GM23338 (cell line): ENCODE measurements at regions not wholly inside any gene's neighbourhood (a gene's known extent, or its start where the extent isn't known, plus 50 kb on each side); places are given as distances from the start of the nearest gene placed in this dataset.

Experiments used
- ATAC-seq: fragments of 200-7000 bp; cut with Tn5 transposase; 3 replicates; pipeline ENCODE4 v1.9.1; 2020
- DNase-seq: peaks from one replicate; pipeline ENCODE4 v3.0.0-alpha.2; 2015; ENCODE audit warnings: low spot score
- H2AFZ ChIP-seq: fragments of 200-600 bp; sonication (generic); 2 replicates; pipeline ENCODE4 v1.8.0; 2016; ENCODE audit warnings: antibody characterized with exemption, mild to moderate bottlenecking, moderate library complexity
- H3F3A ChIP-seq: fragments of 200-600 bp; sonication (generic); replicated peaks from 2 replicates; pipeline ENCODE4 v1.8.0; 2017; ENCODE audit warnings: antibody characterized with exemption, mixed run types, low read depth
- H3K27ac ChIP-seq: fragments of 200-600 bp; sonication (generic); 2 replicates; pipeline ENCODE4 v1.6.1; 2016; ENCODE audit warnings: low read depth
- H3K27me3 ChIP-seq: fragments of 200-600 bp; sonication (generic); 2 replicates; pipeline ENCODE4 v1.8.0; 2016; ENCODE audit warnings: mild to moderate bottlenecking, mixed run types, moderate library complexity; ENCODE audit not compliant: insufficient read depth
- H3K36me3 ChIP-seq: fragments of 200-600 bp; sonication (generic); 2 replicates; pipeline ENCODE4 v1.8.0; 2016; ENCODE audit warnings: mild to moderate bottlenecking; ENCODE audit not compliant: insufficient read depth
- H3K4me1 ChIP-seq: fragments of 200-600 bp; sonication (generic); 2 replicates; pipeline ENCODE4 v1.8.0; 2016; ENCODE audit warnings: mild to moderate bottlenecking, moderate library complexity; ENCODE audit not compliant: insufficient read depth
- H3K4me2 ChIP-seq: fragments of 200-600 bp; sonication (generic); 2 replicates; pipeline ENCODE4 v1.7.1; 2017; ENCODE audit warnings: mixed run types
- H3K4me3 ChIP-seq: fragments of 200-600 bp; sonication (generic); 2 replicates; pipeline ENCODE4 v1.6.1; 2016; ENCODE audit warnings: mixed run types
- H3K79me2 ChIP-seq: fragments of 200-600 bp; sonication (generic); replicated peaks from 2 replicates; pipeline ENCODE4 v1.8.0; 2017; ENCODE audit warnings: mild to moderate bottlenecking; ENCODE audit not compliant: insufficient read depth
- H3K9me2 ChIP-seq: fragments of 200-600 bp; sonication (generic); 2 replicates; pipeline ENCODE4 v1.8.0; 2017; ENCODE audit not compliant: insufficient read depth
- H4K20me1 ChIP-seq: fragments of 200-600 bp; sonication (generic); replicated peaks from 2 replicates; pipeline ENCODE4 v1.8.0; 2017; ENCODE audit warnings: mild to moderate bottlenecking; ENCODE audit not compliant: insufficient read depth
- H3K27ac Mint-ChIP-seq: 2 replicates; pipeline ENCODE4 v1.8.0; 2020; ENCODE audit warnings: inconsistent platforms, mild to moderate bottlenecking, moderate library complexity, mixed read lengths
- H3K27me3 Mint-ChIP-seq: 3 replicates; pipeline ENCODE4 v1.8.0; 2022; ENCODE audit warnings: low read depth, mild to moderate bottlenecking, moderate library complexity, mixed read lengths, inconsistent platforms; ENCODE audit not compliant: insufficient read depth, poor library complexity
- H3K36me3 Mint-ChIP-seq: 3 replicates; pipeline ENCODE4 v1.8.0; 2021; ENCODE audit warnings: low read depth, mild to moderate bottlenecking, inconsistent platforms, moderate library complexity, mixed read lengths
- H3K4me1 Mint-ChIP-seq: 3 replicates; pipeline ENCODE4 v1.8.0; 2020; ENCODE audit warnings: mild to moderate bottlenecking, inconsistent platforms, mixed read lengths
- H3K4me3 Mint-ChIP-seq: 3 replicates; pipeline ENCODE4 v1.8.0; 2021; ENCODE audit warnings: moderate library complexity, mild to moderate bottlenecking, inconsistent platforms, mixed read lengths
- H3K9me3 Mint-ChIP-seq: 3 replicates; pipeline ENCODE4 v1.8.0; 2020; ENCODE audit warnings: moderate library complexity, mild to moderate bottlenecking, inconsistent platforms, mixed read lengths
- CREB1 ChIP-seq: fragments of 250-450 bp; sonication (Bioruptor Pico); IDR thresholded peaks from 2 replicates; pipeline ENCODE4 v1.5.0; 2020; ENCODE audit warnings: low read depth, mild to moderate bottlenecking, moderate library complexity
- ETS1 ChIP-seq: IDR thresholded peaks from 2 replicates; pipeline ENCODE4 v1.6.1; 2016; ENCODE audit warnings: antibody characterized with exemption
- EZH2 ChIP-seq: fragments of 200-600 bp; sonication (generic); IDR thresholded peaks from one replicate; pipeline ENCODE4 v1.8.0; 2017; ENCODE audit warnings: antibody characterized with exemption, mild to moderate bottlenecking, low read depth; ENCODE audit not compliant: unreplicated experiment
- EZH2phosphoT487 ChIP-seq: fragments of 200-600 bp; sonication (generic); IDR thresholded peaks from one replicate; pipeline ENCODE4 v1.8.1; 2018; ENCODE audit warnings: antibody characterized with exemption; ENCODE audit not compliant: unreplicated experiment
- JUNB ChIP-seq: IDR thresholded peaks from one replicate; pipeline ENCODE4 v1.6.1; 2016; ENCODE audit warnings: antibody characterized with exemption; ENCODE audit not compliant: unreplicated experiment
- POLR2AphosphoS5 ChIP-seq: IDR thresholded peaks from 2 replicates; pipeline ENCODE4 v1.6.1; 2016; ENCODE audit warnings: antibody characterized with exemption, low read depth
- STAT1 ChIP-seq: IDR thresholded peaks from one replicate; pipeline ENCODE4 v1.6.1; 2016; ENCODE audit warnings: antibody characterized with exemption; ENCODE audit not compliant: unreplicated experiment
- ZNF331 ChIP-seq: fragments of 250-450 bp; sonication (Bioruptor Pico); IDR thresholded peaks from 2 replicates; pipeline ENCODE4 v1.5.0; 2020; ENCODE audit warnings: low read depth, mild to moderate bottlenecking, moderate library complexity
- ZNF462 ChIP-seq: fragments of 250-450 bp; sonication (Bioruptor Pico); IDR thresholded peaks from 2 replicates; pipeline ENCODE4 v1.5.0; 2020; ENCODE audit warnings: mild to moderate bottlenecking, moderate library complexity

GRCh38 chr2:16123421-16123820 is 183.1 kb downstream of the MYCN start:
- H3K27me3 Mint-ChIP-seq, result peaks cover 5% of the 10 kb centered on the region
- DNase-seq (no peak), ATAC-seq (no peak)
- H3K36me3 ChIP-seq, result no peaks in the 10 kb centered on the region
- H3K27me3 ChIP-seq, result no peaks in the 10 kb centered on the region
- no peaks in the 10 kb centered on the region for H3K79me2 ChIP-seq
- H3K4me3 Mint-ChIP-seq, result no peak overlapping the region
- H3K27ac ChIP-seq, result no peak overlapping the region
- no peak overlapping the region for H3K4me2 ChIP-seq
- peaks cover 3% of the 10 kb centered on the region; the same call in 1 of the 3 replicates for H3K9me3 Mint-ChIP-seq
- H3K4me1 ChIP-seq, result no peaks in the 10 kb centered on the region
- peak overlapping the region; percentile 28; the same call in 1 of the 2 replicates for H2AFZ ChIP-seq
- H3K27ac Mint-ChIP-seq, result no peak overlapping the region
- no peaks in the 10 kb centered on the region for H3K9me2 ChIP-seq
- H3K4me3 ChIP-seq, result no peak overlapping the region
- H3K36me3 Mint-ChIP-seq, result peaks cover 7% of the 10 kb centered on the region; the same call in 1 of the 3 replicates
- no peaks in the 10 kb centered on the region for H4K20me1 ChIP-seq
- H3F3A ChIP-seq, result no peaks in the 10 kb centered on the region
- no peaks in the 10 kb centered on the region; the same call in none of the 3 replicates for H3K4me1 Mint-ChIP-seq
- no peak for TF ChIP-seq POLR2AphosphoS5
- TF ChIP-seq ZNF462 (CRISPR knock-in tag), result no peak
- TF ChIP-seq JUNB, result no peak
- no peak for TF ChIP-seq ZNF331
- no peak for TF ChIP-seq ETS1
- TF ChIP-seq EZH2, result no peak
- no peak for TF ChIP-seq CREB1 (CRISPR knock-in tag)
- no peak for TF ChIP-seq STAT1
- TF ChIP-seq EZH2phosphoT487, result no peak
